ENCODE measurements at regions not wholly inside any gene's neighbourhood (a gene's known extent, or its start where the extent isn't known, plus 50 kb on each side); places are given as distances from the start of the nearest gene placed in this dataset.

DNA sequence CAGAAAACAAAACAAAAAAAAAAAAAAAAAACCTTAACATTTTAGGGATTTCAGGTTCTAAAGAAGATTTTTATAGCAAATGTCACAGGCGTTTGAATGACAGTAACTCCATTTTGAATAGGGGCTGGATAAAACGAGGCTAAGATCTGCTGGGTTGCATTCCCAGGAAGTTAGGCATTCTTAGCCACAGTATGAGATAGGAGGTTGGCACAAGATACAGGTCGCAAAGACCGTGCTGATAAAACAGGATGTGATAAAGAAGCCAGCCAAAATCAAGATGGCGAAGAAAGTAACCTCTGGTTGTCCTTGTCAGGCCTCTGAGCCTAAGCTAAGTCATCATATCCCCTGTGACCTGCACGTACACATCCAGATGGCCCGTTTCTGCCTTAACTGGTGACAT lies 425.6 kb upstream of the PTPRD start:
- no peak for TF ChIP-seq EP300 (IDR thresholded peaks at IDR 0.05)
- TF ChIP-seq, protein P1, sequence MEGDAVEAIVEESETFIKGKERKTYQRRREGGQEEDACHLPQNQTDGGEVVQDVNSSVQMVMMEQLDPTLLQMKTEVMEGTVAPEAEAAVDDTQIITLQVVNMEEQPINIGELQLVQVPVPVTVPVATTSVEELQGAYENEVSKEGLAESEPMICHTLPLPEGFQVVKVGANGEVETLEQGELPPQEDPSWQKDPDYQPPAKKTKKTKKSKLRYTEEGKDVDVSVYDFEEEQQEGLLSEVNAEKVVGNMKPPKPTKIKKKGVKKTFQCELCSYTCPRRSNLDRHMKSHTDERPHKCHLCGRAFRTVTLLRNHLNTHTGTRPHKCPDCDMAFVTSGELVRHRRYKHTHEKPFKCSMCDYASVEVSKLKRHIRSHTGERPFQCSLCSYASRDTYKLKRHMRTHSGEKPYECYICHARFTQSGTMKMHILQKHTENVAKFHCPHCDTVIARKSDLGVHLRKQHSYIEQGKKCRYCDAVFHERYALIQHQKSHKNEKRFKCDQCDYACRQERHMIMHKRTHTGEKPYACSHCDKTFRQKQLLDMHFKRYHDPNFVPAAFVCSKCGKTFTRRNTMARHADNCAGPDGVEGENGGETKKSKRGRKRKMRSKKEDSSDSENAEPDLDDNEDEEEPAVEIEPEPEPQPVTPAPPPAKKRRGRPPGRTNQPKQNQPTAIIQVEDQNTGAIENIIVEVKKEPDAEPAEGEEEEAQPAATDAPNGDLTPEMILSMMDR (IDR thresholded peaks at IDR 0.05): no peak
- TF ChIP-seq POLR2A (IDR thresholded peaks at IDR 0.05): no peak
- no peak for TF ChIP-seq POLR2AphosphoS5 (IDR thresholded peaks at IDR 0.05)
- no peaks in the 10 kb centered on the region for H3K4me1 ChIP-seq
- DNase-seq (ENCODE audit: low spot score in 2 of 2): no peak
- H3K36me3 ChIP-seq: no peaks in the 10 kb centered on the region
- H3K9me3 ChIP-seq: no peaks in the 10 kb centered on the region
- H3K27ac ChIP-seq: no peak overlapping the region
- 68% methylated on average over 7 of the region's 7 CpGs for WGBS
- H3K4me3 ChIP-seq: no peak overlapping the region
- no peaks in the 10 kb centered on the region for H3K27me3 ChIP-seq

DNA sequence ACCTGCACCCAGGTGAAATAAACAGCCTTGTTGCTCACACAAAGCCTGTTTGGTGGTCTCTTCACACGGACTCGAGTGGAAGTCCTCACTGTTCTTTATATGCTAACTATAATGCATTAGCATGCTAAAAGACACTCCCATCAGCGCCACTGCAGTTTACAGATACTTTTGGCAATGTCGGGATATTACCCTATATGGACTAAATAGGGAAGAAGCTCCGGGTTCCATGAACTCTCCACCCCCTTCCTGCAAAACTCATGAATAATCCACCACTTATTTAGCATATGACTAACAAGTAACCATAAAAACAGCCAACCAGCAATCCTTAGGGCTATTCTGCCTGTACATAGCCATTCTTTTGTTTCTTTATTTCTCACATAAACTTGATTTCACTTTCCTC lies 426.2 kb upstream of the PTPRD start:
- no peak overlapping the region for H3K27ac ChIP-seq
- TF ChIP-seq POLR2AphosphoS5 (IDR thresholded peaks at IDR 0.05) (no peak), EP300 (IDR thresholded peaks at IDR 0.05) (no peak), POLR2A (IDR thresholded peaks at IDR 0.05) (no peak)
- TF ChIP-seq, protein P1 (IDR thresholded peaks at IDR 0.05): no peak
- H3K27me3 ChIP-seq: no peaks in the 10 kb centered on the region
- no peaks in the 10 kb centered on the region for H3K4me1 ChIP-seq
- H3K4me3 ChIP-seq: no peak overlapping the region
- WGBS: 83% methylated on average over 5 of the region's 5 CpGs
- no peaks in the 10 kb centered on the region for H3K9me3 ChIP-seq
- H3K36me3 ChIP-seq: no peaks in the 10 kb centered on the region
- no peak for DNase-seq (ENCODE audit: low spot score in 2 of 2)

DNA sequence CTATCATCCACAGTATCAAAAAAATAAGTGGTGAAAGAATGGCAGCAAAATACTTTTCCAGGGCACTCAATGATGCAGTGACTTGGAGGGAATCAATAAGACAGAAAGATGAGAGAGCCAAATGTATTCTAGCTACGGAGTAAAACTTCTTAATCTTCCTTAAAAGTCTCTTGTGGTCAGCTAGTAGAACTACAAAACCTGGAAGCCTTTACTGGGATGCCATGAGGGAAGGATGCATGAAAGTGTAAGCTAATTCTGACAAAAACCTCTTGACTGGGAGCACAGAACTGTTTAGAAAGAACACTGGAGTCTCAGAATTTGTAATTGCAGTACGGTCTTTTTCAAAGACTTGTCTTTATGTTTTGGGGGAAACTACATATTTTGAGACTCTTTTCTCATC lies 432.8 kb upstream of the PTPRD start:
- WGBS: 79% methylated on average over 2 of the region's 2 CpGs
- no peaks in the 10 kb centered on the region for H3K4me1 ChIP-seq
- no peak for TF ChIP-seq EP300 (IDR thresholded peaks at IDR 0.05)
- TF ChIP-seq POLR2AphosphoS5 (IDR thresholded peaks at IDR 0.05): no peak
- TF ChIP-seq, protein P1 (IDR thresholded peaks at IDR 0.05): no peak
- no peak for TF ChIP-seq POLR2A (IDR thresholded peaks at IDR 0.05)
- no peaks in the 10 kb centered on the region for H3K9me3 ChIP-seq
- H3K4me3 ChIP-seq: no peak overlapping the region
- no peaks in the 10 kb centered on the region for H3K36me3 ChIP-seq
- H3K27me3 ChIP-seq: no peaks in the 10 kb centered on the region
- DNase-seq (ENCODE audit: low spot score in 2 of 2): no peak
- no peak overlapping the region for H3K27ac ChIP-seq

DNA sequence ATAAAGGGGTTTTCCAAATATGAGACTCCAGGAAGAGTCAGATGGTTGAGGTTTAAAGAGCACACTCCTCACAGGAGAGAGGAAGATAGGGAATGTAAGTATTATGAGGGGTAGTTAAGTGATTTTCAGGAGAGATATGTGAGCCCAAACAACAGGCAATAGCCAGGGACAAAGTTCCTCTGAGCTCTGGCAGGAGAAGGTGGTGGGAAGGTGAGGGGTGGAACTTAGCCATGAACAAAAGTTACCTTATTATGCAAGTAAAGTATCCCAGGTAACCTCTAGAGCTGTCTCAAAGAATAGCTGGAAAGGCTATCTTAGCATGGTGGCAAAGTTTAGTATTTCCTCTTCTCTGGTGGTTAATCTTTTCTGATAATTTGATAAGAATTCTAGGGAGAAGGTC lies 450.5 kb upstream of the PTPRD start:
- H3K27me3 ChIP-seq: no peaks in the 10 kb centered on the region
- no peaks in the 10 kb centered on the region for H3K4me1 ChIP-seq
- no peak overlapping the region for H3K27ac ChIP-seq
- no peaks in the 10 kb centered on the region for H3K36me3 ChIP-seq
- DNase-seq (ENCODE audit: low spot score in 2 of 2): no peak
- no peaks in the 10 kb centered on the region for H3K9me3 ChIP-seq
- TF ChIP-seq POLR2A (IDR thresholded peaks at IDR 0.05): no peak
- TF ChIP-seq EP300 (IDR thresholded peaks at IDR 0.05): no peak
- TF ChIP-seq, protein P1 (IDR thresholded peaks at IDR 0.05): no peak
- TF ChIP-seq POLR2AphosphoS5 (IDR thresholded peaks at IDR 0.05): no peak
- H3K4me3 ChIP-seq: no peak overlapping the region

DNA sequence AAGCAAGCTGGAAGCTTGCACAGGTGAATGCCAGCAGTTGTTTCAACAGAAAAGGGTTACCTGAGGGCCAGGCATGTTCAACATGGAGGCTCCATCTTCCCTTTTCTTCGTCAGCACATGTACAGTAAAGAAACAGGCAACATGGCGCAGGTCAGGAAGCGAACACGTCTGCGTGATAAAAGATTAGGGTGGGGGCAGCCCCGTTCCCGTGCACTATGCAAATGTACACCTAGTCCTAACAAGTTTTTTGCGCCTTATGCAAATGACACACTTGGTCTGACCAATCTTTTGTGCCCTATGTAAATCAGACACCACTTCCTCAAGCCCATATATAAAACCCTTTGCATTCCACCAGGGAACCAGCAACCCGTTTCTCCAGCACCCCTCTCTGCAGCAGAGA lies 452.1 kb upstream of the PTPRD start:
- Histone ChIP-seq H3K27ac (no peak overlapping the region), H3K4me3 (no peak overlapping the region), H3K36me3 (no peaks in the 10 kb centered on the region), H3K27me3 (no peaks in the 10 kb centered on the region), H3K4me1 (no peaks in the 10 kb centered on the region), H3K9me3 (no peaks in the 10 kb centered on the region)
- no peak for DNase-seq (ENCODE audit: low spot score in 2 of 2)
- 84% methylated on average over 9 of the region's 9 CpGs for WGBS
- TF ChIP-seq POLR2AphosphoS5 (IDR thresholded peaks at IDR 0.05) (no peak), EP300 (IDR thresholded peaks at IDR 0.05) (no peak), POLR2A (IDR thresholded peaks at IDR 0.05) (no peak)
- TF ChIP-seq, protein P1 (IDR thresholded peaks at IDR 0.05): no peak

All from suprapubic skin (tissue), 4 donors.